ENCODE measurements at regions not wholly inside any gene's neighbourhood (a gene's known extent, or its start where the extent isn't known, plus 50 kb on each side); places are given as distances from the start of the nearest gene placed in this dataset.

DNA sequence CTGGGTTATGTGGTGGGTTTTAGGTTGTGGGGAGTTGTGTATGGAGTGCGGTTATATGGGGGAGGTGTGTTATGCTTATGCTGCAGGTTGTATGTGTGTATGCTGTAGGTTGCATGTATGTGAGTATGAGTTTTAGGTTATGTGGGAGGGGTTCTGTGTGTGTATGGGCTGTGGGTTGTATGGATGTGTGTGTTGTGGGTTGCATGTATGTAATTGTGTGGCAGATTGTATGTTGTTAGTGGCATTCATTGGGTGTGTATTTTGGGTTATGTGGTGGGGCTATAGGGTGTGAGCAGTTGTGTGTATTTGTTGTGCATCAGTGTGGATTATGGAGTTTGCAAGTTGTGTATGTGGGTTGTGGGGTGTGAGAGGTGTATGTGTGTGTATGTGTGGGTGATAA lies 277.4 kb downstream of the NPIPA8 start:
- Histone ChIP-seq H3K4me1 (no peaks in the 10 kb centered on the region), H3K27ac (no peak overlapping the region), H3K27me3 (no peaks in the 10 kb centered on the region), H3K4me3 (no peak overlapping the region), H3K36me3 (no peaks in the 10 kb centered on the region), H3K9me3 (no peaks in the 10 kb centered on the region)
- no peak for DNase-seq (ENCODE audit: low spot score in 2 of 2)
- intact Hi-C loops (cut with DNase I), result no loop called here
- TF ChIP-seq CTCF (IDR thresholded peaks at IDR 0.05), result no peak

GRCh38 chr16:18055411-18055916 lies 281.1 kb downstream of the NPIPA8 start:
- H3K4me3 ChIP-seq, result no peak overlapping the region
- H3K9me3 ChIP-seq, result no peaks in the 10 kb centered on the region
- TF ChIP-seq CTCF (IDR thresholded peaks at IDR 0.05), result no peak
- intact Hi-C loops (cut with DNase I), result no loop called here
- H3K27ac ChIP-seq, result no peak overlapping the region
- DNase-seq (ENCODE audit: low spot score in 2 of 2), result no peak
- H3K27me3 ChIP-seq, result no peaks in the 10 kb centered on the region
- no peaks in the 10 kb centered on the region for H3K4me1 ChIP-seq
- H3K36me3 ChIP-seq, result no peaks in the 10 kb centered on the region

DNA sequence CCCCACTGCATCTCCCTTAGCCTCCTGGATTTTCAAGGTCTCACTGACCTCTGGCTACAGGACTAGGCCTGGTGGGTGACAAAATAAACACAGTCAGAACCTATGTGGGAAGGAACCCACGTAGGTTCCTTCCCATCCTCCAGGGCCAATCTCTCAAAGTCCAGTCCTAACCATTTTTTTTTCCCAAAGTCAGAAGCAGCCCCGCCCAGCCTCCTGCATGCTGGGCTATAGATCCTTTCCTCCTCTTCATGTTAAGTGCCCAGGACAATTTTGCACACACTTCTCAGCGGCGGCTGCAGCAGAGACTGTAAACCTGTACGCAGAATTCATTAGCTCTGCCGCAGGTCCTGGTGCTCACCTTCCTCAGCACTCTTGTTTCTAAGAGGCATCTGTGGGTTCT lies 285.8 kb downstream of the NPIPA8 start:
- Histone ChIP-seq H3K27ac (no peak overlapping the region), H3K4me1 (no peaks in the 10 kb centered on the region), H3K9me3 (no peaks in the 10 kb centered on the region), H3K4me3 (no peak overlapping the region), H3K36me3 (no peaks in the 10 kb centered on the region), H3K27me3 (no peaks in the 10 kb centered on the region)
- intact Hi-C loops (cut with DNase I), result no loop called here
- no peak for DNase-seq (ENCODE audit: low spot score in 2 of 2)
- no peak for TF ChIP-seq CTCF (IDR thresholded peaks at IDR 0.05)

DNA sequence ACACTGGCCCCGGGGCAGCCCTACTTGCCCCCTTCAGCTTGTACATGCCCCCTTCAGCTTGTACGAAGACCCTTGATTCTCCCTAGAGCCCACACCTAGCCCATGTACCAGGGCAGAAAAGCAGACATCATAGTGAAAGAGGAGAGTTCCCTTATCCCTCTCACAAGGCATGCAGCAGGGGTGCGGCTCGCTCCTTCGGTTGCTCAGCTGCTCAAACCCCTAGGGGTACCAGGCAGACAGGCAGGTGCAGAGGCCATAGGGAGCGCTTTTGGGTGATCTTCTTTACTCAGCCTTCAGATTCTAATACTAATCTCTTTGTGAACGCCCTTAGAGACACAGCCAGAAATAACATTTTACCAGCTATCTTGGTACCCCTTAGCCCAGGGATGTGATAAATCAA lies 286.3 kb downstream of the NPIPA8 start:
- H3K27ac ChIP-seq, result no peak overlapping the region
- no peaks in the 10 kb centered on the region for H3K4me1 ChIP-seq
- H3K27me3 ChIP-seq, result no peaks in the 10 kb centered on the region
- DNase-seq (ENCODE audit: low spot score in 2 of 2), result no peak
- TF ChIP-seq CTCF (IDR thresholded peaks at IDR 0.05), result no peak
- H3K9me3 ChIP-seq, result no peaks in the 10 kb centered on the region
- H3K36me3 ChIP-seq, result no peaks in the 10 kb centered on the region
- intact Hi-C loops (cut with DNase I), result no loop called here
- H3K4me3 ChIP-seq, result no peak overlapping the region

DNA sequence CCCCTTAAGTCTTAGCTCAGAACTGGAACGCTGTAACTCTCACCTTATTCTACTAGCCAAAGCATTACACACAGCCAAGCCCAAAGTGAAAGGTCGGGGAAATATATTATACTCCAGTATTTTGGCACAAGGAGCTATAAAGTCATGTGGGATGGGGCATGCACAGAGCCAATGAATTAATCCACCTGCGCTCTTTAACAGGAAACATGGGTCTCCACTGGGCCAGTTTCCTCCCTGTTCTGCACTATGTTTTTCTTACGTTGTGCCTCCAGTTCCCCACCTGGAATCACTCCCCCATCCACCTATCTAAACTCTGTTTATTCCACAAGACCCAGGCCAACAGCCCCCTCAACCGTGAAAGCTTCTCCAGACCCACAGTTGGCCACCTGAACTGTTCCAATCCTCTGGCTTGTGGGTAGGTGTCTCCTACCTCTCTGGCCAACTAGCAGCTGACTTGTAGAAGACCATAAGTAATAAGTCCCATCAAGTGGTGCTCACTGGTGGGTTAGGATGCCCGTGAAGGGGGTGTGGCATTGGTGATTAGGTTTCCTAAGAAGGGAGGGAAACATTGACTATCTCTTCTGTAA lies 286.9 kb downstream of the NPIPA8 start:
- H3K36me3 ChIP-seq, result no peaks in the 10 kb centered on the region
- H3K9me3 ChIP-seq, result no peaks in the 10 kb centered on the region
- H3K4me1 ChIP-seq, result no peaks in the 10 kb centered on the region
- no peaks in the 10 kb centered on the region for H3K27me3 ChIP-seq
- H3K4me3 ChIP-seq, result no peak overlapping the region
- no peak for DNase-seq (ENCODE audit: low spot score in 2 of 2)
- TF ChIP-seq CTCF (IDR thresholded peaks at IDR 0.05), result no peak
- no peak overlapping the region for H3K27ac ChIP-seq
- intact Hi-C loops (cut with DNase I), result no loop called here
